ENCODE measurements at regions not wholly inside any gene's neighbourhood (a gene's known extent, or its start where the extent isn't known, plus 50 kb on each side); places are given as distances from the start of the nearest gene placed in this dataset.

GRCh38 chr15:38154837-38155236 is 97.8 kb upstream of the SPRED1 start (continued):
- no peak for TF ChIP-seq ZFX (IDR thresholded peaks at IDR 0.05)

- Histone ChIP-seq H3K36me3 (ENCODE audit: control insufficient read depth in 1 of 2, insufficient read depth in 2 of 2, low read length in 2 of 2) (no peaks in the 10 kb centered on the region), H3K4me3 (replicated peaks in 1 of 2; ENCODE audit: low read depth in 1 of 2, low read length in 2 of 2) (no peak overlapping the region), H3K79me2 (ENCODE audit: insufficient read depth, low read length) (no peaks in the 10 kb centered on the region), H3K9me2 (ENCODE audit: insufficient read depth) (no peaks in the 10 kb centered on the region), H2AFZ (ENCODE audit: low read depth, low read length, poor library complexity, severe bottlenecking) (no peak overlapping the region), H3K4me1 (ENCODE audit: control insufficient read depth in 1 of 2, insufficient read depth in 2 of 2, low read length in 2 of 2) (no peaks in the 10 kb centered on the region), H3K9ac (ENCODE audit: low read length) (no peak overlapping the region), H3K27ac (ENCODE audit: low read depth, low read length) (no peak overlapping the region), H3K27me3 (ENCODE audit: insufficient read depth, low read length) (peaks cover 43% of the 10 kb centered on the region), H3K9me3 (ENCODE audit: control insufficient read depth in 1 of 2, insufficient read depth in 1 of 2, low read depth in 1 of 2, low read length in 2 of 2) (no peaks in the 10 kb centered on the region), H4K20me1 (ENCODE audit: insufficient read depth) (no peaks in the 10 kb centered on the region), H3K4me2 (ENCODE audit: low read length) (no peak overlapping the region)
- CTCF ChIA-PET: no interaction called here
- POLR2A ChIA-PET: interaction anchor here (1.0 kb wide), 1 partner anchor 9 kb away, joined by 3 read pairs; no protein-coding TSS in a partner anchor
- BruUV-seq (replicated peaks): no TSS peak
- intact Hi-C loops (cut with micrococcal nuclease): no loop called here
- ATAC-seq: no peak
- TF ChIP-seq POLR2AphosphoS5 (IDR thresholded peaks at IDR 0.05; ENCODE audit: low read depth, low read length) (no peak), CEBPB (IDR thresholded peaks at IDR 0.05; ENCODE audit: low read depth) (no peak)
- RAD21 ChIA-PET (ENCODE audit: low non-redundant PET in 1 of 2, low total read pairs in 2 of 2, uncharacterized antibody in 2 of 2, unreplicated experiment in 2 of 2): no interaction called here
- DNase-seq (ENCODE audit: low read depth, low spot score): no peak
Measured at GRCh38 chr15:38163658-38164057, 89.0 kb upstream of the SPRED1 start.

DNA sequence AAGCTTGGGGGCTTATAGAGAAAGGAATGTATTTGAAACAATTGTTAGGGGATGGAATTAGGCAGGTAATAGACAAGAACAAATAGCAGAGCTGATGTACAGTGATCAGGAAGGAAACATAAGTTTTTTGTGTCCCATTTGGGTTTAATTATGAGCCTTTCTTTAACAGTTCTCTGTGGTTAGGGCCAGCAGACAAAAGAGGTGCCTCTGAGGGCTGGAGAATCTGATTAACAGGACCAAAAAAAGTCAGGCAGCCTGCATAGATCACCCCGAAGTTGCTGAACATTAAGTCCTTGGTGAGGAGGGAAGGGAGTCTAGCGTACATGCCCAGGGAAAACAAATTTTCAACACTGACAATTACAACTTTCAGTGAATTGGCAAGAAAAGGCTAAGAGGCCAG is 88.6 kb upstream of the SPRED1 start:
- H3K9ac ChIP-seq (ENCODE audit: low read length): no peak overlapping the region
- no peaks in the 10 kb centered on the region for H4K20me1 ChIP-seq (ENCODE audit: insufficient read depth)
- H2AFZ ChIP-seq (ENCODE audit: low read depth, low read length, poor library complexity, severe bottlenecking): no peak overlapping the region
- RAD21 ChIA-PET (ENCODE audit: low non-redundant PET in 1 of 2, low total read pairs in 2 of 2, uncharacterized antibody in 2 of 2, unreplicated experiment in 2 of 2): no interaction called here
- BruUV-seq (replicated peaks): no TSS peak
- intact Hi-C loops (cut with micrococcal nuclease): no loop called here
- no peaks in the 10 kb centered on the region for H3K9me2 ChIP-seq (ENCODE audit: insufficient read depth)
- POLR2A ChIA-PET: interaction anchor here (1.0 kb wide), 1 partner anchor 8 kb away, joined by 3 read pairs; no protein-coding TSS in a partner anchor
- no peak for TF ChIP-seq CEBPB (IDR thresholded peaks at IDR 0.05; ENCODE audit: low read depth)
- no peak for TF ChIP-seq JUND (IDR thresholded peaks at IDR 0.05)
- no peaks in the 10 kb centered on the region for H3K36me3 ChIP-seq (ENCODE audit: control insufficient read depth in 1 of 2, insufficient read depth in 2 of 2, low read length in 2 of 2)
- CTCF ChIA-PET: no interaction called here
- no peak for ATAC-seq
- H3K4me2 ChIP-seq (ENCODE audit: low read length): no peak overlapping the region
- H3K27me3 ChIP-seq (ENCODE audit: insufficient read depth, low read length): peaks cover 43% of the 10 kb centered on the region
- H3K4me3 ChIP-seq (replicated peaks in 1 of 2; ENCODE audit: low read depth in 1 of 2, low read length in 2 of 2): no peak overlapping the region
- no peaks in the 10 kb centered on the region for H3K79me2 ChIP-seq (ENCODE audit: insufficient read depth, low read length)
- H3K9me3 ChIP-seq (ENCODE audit: control insufficient read depth in 1 of 2, insufficient read depth in 1 of 2, low read depth in 1 of 2, low read length in 2 of 2): no peaks in the 10 kb centered on the region
- DNase-seq (ENCODE audit: low read depth, low spot score): no peak
- no peaks in the 10 kb centered on the region for H3K4me1 ChIP-seq (ENCODE audit: control insufficient read depth in 1 of 2, insufficient read depth in 2 of 2, low read length in 2 of 2)
- no peak overlapping the region for H3K27ac ChIP-seq (ENCODE audit: low read depth, low read length)

Measured in HCT116 (cell line).